ENCODE measurements at regions not wholly inside any gene's neighbourhood (a gene's known extent, or its start where the extent isn't known, plus 50 kb on each side); places are given as distances from the start of the nearest gene placed in this dataset.

DNA sequence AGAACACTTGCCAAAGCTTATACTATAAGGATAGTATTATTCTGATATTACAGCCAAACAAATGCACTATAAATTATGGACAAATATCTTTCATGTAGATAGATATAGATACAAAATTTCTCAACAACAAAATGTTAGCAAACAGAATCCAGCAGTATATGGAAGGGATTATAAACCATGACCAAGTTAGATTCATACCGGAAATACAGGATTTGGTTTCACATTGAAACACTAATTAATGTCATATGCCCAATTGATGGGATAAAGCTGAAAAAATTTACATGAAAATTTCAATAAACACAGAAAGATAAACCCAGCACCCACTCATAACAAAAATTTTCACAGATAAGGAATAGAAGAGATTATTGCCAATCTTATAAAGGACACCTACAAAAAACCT lies 770.3 kb upstream of the SLC35B3 start:
- no peak for TF ChIP-seq POLR2AphosphoS5 (IDR thresholded peaks at IDR 0.05; ENCODE audit: low read depth, low read length)
- TF ChIP-seq CTCF (IDR thresholded peaks at IDR 0.05) = no peak

Data from Panc1 (cell line).